HG02970 (cell line): ENCODE measurements at regions not wholly inside any gene's neighbourhood (a gene's known extent, or its start where the extent isn't known, plus 50 kb on each side); places are given as distances from the start of the nearest gene placed in this dataset.

Experiments used
- ATAC-seq: cut with Tn5 transposase; IDR thresholded peaks from one replicate; pipeline ENCODE4 v1.9.1; 2021; ENCODE audit warnings: mild to moderate bottlenecking, moderate library complexity, moderate number of reproducible peaks; ENCODE audit not compliant: unreplicated experiment, low FRiP score

- no peak for ATAC-seq
Measured at GRCh38 chrX:45719751-45720501, 519.2 kb upstream of the DIPK2B start.

GRCh38 chrX:45718676-45719075, 518.0 kb upstream of the DIPK2B start:
- ATAC-seq: no peak

- ATAC-seq: no peak
Measured at GRCh38 chrX:45716750-45717149, 516.1 kb upstream of the DIPK2B start.

- no peak for ATAC-seq
Measured at GRCh38 chrX:45715748-45716147, 515.1 kb upstream of the DIPK2B start.

GRCh38 chrX:45714866-45715265, 514.2 kb upstream of the DIPK2B start:
- ATAC-seq: no peak

GRCh38 chrX:45712067-45712466, 511.4 kb upstream of the DIPK2B start:
- ATAC-seq: no peak

GRCh38 chrX:45711231-45711630, 510.6 kb upstream of the DIPK2B start:
- no peak for ATAC-seq

- ATAC-seq: peak; percentile 70
Measured at GRCh38 chrX:45710081-45710801, 509.6 kb upstream of the DIPK2B start.

- no peak for ATAC-seq
Measured at GRCh38 chrX:45709381-45709780, 508.7 kb upstream of the DIPK2B start.

- ATAC-seq: no peak
Measured at GRCh38 chrX:45699158-45699557, 498.5 kb upstream of the DIPK2B start.

GRCh38 chrX:45697591-45697990, 496.9 kb upstream of the DIPK2B start:
- ATAC-seq: no peak

- no peak for ATAC-seq
Measured at GRCh38 chrX:45696736-45697135, 496.1 kb upstream of the DIPK2B start.

GRCh38 chrX:45689971-45690370, 489.3 kb upstream of the DIPK2B start:
- ATAC-seq: no peak

- no peak for ATAC-seq
Measured at GRCh38 chrX:45683914-45684313, 483.2 kb upstream of the DIPK2B start.

GRCh38 chrX:45681891-45682290, 481.2 kb upstream of the DIPK2B start:
- no peak for ATAC-seq

GRCh38 chrX:45669715-45670340, 469.2 kb upstream of the DIPK2B start:
- no peak for ATAC-seq

GRCh38 chrX:45668686-45669443, 468.2 kb upstream of the DIPK2B start:
- ATAC-seq: no peak

GRCh38 chrX:45667666-45668065, 467.0 kb upstream of the DIPK2B start:
- no peak for ATAC-seq

GRCh38 chrX:45664727-45665290, 464.1 kb upstream of the DIPK2B start:
- no peak for ATAC-seq

GRCh38 chrX:45660477-45660876, 459.8 kb upstream of the DIPK2B start:
- no peak for ATAC-seq
